Ovary (tissue), 3 donors: ENCODE measurements at regions not wholly inside any gene's neighbourhood (a gene's known extent, or its start where the extent isn't known, plus 50 kb on each side); places are given as distances from the start of the nearest gene placed in this dataset.

Experiments used
- EP300 ChIP-seq: sonication (generic); formaldehyde crosslinking; IDR thresholded peaks from one replicate; pipeline ENCODE4 v1.6.1; 2017; ENCODE audit warnings: antibody characterized with exemption
- POLR2A ChIP-seq: fragments of 450-650 bp; IDR thresholded peaks from one replicate; pipeline ENCODE4 v1.6.1; 2017; ENCODE audit warnings: antibody characterized with exemption, mild to moderate bottlenecking, moderate library complexity
- TF ChIP-seq, protein P1 (sequence below), 3 donors: fragments of 450-650 bp in 2 of 3; fragments of 200-600 bp in 1 of 3; IDR thresholded peaks; one replicate each; pipeline versions ENCODE4 v1.5.1 to v1.8.0; 2016 to 2022; ENCODE audit warnings: antibody characterized with exemption in 3 of 3, mild to moderate bottlenecking in 1 of 3
- donor health status: DM: no; HTN: no; CAD: no.

DNA sequence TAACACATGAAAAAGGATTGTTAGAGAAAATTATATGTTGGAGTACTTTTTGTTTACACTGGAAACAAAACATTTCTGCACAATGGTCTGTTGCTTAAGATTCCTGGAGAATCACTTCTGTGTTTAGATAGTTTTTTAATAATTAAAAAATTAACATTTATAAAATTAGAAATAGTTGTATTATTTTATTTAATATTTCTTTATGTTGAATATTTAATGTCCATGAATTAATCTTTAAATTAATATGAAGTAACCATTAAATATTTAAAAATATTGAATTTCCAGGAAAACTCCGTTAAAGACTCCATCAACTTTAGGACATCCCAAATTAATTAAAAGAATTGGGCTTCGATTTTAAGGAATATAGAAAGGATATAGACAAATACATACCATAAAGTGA is 797.1 kb upstream of the GALNTL6 start:
- TF ChIP-seq POLR2A (no peak), EP300 (no peak)
- TF ChIP-seq, protein P1, sequence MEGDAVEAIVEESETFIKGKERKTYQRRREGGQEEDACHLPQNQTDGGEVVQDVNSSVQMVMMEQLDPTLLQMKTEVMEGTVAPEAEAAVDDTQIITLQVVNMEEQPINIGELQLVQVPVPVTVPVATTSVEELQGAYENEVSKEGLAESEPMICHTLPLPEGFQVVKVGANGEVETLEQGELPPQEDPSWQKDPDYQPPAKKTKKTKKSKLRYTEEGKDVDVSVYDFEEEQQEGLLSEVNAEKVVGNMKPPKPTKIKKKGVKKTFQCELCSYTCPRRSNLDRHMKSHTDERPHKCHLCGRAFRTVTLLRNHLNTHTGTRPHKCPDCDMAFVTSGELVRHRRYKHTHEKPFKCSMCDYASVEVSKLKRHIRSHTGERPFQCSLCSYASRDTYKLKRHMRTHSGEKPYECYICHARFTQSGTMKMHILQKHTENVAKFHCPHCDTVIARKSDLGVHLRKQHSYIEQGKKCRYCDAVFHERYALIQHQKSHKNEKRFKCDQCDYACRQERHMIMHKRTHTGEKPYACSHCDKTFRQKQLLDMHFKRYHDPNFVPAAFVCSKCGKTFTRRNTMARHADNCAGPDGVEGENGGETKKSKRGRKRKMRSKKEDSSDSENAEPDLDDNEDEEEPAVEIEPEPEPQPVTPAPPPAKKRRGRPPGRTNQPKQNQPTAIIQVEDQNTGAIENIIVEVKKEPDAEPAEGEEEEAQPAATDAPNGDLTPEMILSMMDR (IDR thresholded peaks at IDR 0.05) = no peak
